ENCODE measurements at regions not wholly inside any gene's neighbourhood (a gene's known extent, or its start where the extent isn't known, plus 50 kb on each side); places are given as distances from the start of the nearest gene placed in this dataset.
"Not testable (repeated sequence)": the region's sequence is repeated elsewhere in the genome, so short reads cannot be mapped to it uniquely, and the experiment has no call there.

DNA sequence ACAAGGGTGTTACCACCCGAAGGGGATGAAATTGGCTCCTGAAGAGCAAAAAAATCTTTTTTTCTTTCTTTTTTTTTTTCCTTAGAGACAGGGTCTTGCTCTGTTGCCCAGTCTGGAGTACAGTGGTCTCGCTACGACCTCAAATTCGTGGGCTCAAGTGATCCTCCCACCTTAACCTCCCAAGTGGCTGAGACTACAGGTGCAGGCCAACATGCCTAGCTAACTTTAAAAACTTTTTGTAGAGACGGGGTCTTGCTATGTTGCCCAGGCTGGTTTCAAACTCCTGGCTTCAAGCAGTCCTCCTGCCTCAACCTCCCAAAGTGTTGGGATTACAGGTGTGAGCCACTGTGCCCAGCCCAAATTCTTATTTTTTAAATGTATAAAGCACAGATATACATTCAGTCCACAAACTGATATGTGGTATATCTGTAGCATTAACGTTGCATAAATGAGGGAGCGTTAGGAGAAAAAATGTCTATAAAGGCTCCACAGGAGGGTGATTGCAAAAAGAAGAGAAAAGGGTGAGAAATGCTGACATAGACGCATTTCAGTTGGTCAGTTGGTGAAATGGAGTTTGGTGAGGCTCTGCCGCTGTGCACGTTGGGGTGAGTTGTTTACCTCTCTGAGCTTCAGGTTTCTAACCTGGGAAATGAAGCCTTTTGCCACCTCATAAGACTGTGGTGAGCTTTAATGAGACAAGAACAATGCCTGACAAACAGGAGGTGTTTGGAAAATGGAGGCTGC, 100.7 kb upstream of the PODXL start:
- no peak for DNase-seq

DNA sequence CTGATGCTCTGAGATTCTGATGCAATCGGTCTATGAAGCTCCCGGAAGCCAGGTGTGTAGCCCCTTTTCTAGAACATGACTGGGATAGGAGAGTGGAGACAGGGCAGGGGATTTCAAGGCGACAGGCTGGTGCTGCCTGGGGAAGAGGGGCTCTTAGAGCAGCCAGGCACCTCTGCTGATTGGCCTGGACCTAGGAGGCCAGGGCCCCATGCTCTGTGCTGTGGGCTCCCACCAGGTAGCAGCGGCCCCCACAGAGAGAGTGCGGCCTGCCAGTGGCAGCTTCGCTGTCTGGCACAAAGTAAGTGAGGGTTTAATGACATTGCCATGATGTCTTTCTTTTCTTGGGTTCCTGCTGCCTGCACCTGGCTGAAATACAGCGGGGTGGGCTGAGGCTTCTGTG, 99.4 kb upstream of the PODXL start:
- no peak for DNase-seq

DNA sequence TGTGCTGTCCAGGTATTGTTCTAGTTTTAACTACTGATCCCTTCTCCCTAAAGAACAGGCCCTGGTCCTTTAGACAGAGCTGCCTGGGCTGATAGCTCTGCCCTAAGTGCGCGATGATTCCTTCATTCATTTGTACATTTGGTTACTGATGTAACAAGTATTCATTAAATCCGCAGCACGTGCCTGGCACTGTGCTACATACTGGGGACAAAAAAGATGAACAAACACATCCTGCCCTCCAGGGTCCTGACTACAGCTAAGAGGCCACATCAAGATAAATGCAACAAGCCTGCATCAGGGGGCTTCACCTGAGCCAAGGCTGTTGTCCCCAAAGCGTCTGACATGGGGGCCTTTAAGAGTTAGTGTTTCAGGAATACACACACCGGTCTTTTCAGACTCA, 99.0 kb upstream of the PODXL start:
- DNase-seq = no peak

DNA sequence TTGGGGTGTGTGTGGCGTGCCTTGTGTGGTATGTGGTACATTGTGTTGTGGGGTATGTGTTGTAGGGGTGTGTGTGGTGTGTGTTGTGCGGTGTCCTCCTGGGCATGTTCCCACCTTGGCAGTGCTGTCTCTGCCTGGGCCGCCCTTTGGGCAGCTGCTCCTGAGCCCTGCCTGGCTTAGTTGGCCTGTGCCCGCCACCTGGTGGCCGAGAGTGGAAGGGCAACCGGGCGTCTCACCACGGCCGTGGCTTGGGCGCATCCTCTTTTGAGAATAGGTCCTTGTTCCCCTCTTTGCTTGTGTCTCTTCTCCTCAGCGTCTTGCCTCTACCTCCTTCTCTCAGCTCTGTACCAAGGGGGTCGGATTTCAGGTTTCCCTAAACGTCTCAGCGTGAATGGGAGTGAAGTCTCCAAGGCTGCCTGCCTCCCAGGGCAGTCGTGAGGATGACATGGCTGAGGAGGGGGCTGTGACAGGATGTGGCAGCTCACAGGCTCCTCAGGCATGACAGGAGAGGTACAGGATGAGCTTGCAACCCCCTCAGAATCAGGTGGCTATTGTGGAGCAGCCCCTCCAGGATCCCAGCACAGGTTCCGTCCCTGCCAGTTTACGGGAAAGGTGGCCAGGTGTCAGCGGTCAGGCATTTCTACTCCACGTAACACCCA, 98.4 kb upstream of the PODXL start:
- DNase-seq = peak; percentile 94

DNA sequence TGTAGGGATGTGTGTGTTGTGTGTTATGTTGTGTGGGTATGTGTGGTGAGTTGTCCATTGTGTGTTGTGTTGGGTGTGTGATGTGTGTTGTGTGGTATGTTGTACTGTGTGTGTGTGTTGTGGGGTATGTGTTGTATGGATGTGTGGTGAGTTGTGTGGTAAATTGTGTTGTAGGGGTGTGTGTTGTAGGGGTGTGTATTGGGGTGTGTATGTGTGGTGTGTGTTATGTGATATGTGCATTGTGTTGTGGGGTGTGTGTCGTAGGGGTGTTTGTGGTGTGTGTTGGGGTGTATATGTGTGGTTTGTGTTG, 97.8 kb upstream of the PODXL start:
- DNase-seq = no peak

DNA sequence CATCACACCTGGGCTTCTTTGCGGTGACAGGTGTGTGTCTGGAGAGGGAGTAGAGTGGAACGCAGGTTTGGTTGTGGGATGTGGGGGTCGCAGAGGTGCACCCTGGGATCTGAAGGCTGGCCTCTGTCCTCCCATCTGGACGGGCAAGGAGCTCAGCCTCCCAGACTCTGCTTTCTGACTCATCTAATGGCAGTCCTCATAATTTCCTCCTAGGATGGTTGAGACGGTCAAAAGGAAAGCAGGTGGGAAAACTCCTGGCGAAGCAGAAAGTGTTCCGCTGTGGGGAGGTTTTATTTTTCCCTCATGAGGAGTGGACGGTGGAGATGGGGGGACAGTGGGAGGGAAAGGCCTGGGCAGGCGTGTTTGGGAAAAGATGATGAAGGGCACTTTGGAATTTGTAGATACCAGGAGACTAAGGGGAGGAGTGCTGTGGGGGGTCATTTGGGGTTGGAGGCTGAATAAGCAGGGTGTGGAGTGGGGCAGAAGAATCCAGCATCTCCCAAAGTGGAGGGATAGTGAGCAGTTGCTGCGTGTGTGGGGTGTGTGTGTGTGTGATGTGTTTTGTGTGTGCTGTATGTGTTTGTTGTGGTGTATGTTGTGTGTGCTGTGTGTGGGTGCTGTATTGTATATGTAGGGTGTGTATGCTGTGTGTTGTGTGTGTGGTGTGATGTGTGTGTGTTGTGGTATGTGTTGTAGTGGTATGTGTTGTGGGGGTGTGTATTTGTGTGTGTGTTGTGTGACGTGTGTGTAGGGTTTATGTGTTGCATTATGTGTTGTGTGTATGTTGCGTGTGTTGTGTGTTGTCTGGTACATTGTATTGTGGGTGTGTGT, 97.2 kb upstream of the PODXL start:
- peak; percentile 90 for DNase-seq

DNA sequence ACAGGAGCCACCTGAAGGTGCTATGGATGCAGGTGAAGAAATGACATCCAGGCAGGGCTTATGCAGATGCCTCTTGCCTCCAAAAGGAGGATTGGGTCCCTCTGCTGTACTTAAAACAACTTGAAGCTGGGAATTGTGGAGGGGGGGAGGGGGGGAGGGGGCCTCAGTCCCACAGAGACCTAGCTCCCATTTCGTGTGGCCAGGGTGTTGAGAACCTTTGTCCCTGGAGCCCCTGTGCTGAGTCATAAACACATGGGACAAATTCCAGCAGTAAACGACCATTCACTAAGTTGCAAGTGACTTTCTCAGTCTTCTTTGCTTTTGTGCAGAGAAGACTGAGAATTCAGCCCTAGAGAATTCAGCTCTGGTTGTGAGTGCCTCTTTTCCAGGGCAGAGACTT, 96.5 kb upstream of the PODXL start:
- peak; percentile 87 for DNase-seq

DNA sequence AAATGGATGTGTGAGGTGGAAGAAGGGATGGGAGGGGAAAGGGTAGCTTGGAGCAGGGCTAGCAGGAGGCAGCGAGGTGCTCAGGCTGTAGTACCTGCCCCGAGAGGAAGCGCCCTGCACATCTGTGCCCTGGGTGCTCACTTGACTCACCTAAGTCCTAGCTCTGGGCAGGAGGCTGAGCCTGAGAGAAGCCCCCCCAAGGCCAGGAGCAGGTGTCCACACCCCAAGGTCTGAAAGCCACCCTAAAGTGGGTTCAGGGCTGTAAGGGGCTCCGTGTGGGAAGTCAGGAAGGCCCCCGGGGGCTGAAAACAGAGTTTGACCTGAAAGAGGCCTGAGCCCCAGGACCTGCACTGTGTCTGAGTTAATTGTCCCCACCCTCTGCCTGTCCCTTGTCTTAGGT, 95.8 kb upstream of the PODXL start:
- DNase-seq = peak; percentile 59

DNA sequence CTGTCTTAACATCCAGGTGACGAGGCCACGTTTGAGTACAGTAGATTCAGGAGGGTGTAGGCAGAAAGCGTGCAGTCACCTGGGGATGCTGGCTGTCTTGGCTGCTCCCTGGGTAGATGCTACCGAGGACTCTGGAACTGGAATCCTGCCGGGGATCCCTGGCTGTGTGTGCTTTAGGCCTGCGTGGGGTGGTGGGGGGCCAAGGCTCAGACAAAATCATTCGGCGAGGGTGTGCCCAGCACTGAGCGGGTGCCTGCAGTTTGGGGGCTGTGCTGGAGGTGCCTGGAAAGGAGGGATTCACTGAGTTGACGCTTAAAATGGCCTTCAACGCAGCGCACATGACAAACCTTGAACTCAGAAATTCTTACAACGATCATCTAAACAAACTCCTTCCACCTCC, 93.5 kb upstream of the PODXL start:
- peak; percentile 46 for DNase-seq

DNA sequence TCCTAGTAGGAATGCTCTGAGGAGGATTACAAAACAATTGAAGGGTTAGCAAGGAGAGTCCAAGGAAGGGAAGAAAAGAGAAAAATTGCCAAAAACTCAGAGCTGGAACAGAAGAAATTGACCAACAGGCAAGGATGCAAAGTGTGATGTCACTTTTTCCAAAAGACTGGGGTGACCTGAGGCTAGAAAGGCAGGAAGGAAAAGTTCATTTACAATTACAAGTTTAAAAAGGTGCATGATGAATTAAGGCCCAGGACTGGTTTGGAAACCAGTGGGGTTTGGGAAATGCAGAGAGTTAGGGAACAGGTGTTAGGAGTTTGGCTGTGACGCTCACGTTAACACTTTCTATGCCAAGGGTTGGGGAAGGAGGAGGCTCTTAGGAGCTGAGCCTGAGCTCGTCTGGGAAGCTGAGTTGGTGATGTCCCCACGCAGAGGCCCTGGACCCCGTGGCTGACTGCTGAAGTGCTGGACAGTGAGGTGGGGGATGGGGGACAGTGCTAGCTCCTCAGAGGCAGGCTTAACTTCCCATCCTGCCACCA, 92.6 kb upstream of the PODXL start:
- DNase-seq = peak; percentile 87

DNA sequence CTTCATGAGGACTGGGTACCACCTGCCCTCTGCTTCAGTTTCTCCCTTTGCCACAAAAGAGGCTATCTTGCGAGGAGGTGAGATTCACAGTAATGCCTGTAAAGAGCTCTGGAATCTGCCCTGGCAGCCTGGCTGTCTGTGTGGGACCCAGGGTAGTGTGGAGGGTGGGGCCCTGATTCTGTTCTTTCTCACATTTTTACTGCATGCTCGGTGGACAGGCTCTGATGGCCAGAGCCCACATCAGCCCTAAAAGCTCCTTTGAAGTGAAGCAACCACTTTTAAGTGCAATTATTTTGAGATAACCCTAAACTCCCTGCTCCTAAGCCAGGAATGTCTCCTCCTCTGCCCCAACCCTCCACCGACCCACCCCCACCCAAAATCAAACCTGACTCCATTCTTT, 92.1 kb upstream of the PODXL start:
- peak; percentile 99 for DNase-seq

DNA sequence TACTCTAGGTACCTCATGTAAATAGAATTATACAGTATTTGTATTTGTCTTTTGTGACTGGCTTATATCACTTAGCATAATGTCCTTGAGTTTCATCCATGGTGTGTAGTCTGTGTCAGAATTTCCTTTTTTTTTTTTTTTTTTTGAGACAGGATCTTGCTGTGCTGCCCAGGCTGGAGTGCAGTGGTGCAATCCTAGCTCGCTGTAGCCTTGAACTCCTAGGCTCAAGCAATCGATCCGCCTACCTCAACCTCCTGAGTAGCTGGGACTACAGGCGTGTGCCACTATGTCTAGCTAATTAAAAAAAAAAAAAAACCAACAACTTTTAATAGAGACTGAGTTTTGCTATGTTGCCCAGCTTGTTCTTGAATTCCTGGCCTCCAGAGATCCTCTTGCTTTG, 89.8 kb upstream of the PODXL start:
- no peak for DNase-seq

DNA sequence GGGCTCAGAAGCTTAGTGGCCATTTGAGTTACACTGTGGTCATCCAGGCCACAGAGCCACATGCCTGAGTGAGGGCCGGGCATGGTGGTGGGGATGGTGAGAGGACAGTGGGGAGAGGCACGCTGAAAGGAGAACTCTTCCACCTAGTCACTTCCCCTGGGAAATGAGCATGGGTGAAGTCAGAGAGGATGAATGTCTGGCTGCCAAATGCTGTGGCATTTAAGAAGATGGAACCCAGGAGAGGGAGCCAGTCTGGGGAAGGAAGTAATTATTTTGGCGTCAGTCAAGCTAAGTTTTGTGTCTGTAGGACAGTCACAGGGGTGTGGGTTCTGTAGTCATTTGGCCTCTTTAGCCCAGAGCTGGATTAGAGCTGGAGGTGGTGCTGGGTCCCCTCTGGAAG, 86.0 kb upstream of the PODXL start:
- peak; percentile 61 for DNase-seq

DNA sequence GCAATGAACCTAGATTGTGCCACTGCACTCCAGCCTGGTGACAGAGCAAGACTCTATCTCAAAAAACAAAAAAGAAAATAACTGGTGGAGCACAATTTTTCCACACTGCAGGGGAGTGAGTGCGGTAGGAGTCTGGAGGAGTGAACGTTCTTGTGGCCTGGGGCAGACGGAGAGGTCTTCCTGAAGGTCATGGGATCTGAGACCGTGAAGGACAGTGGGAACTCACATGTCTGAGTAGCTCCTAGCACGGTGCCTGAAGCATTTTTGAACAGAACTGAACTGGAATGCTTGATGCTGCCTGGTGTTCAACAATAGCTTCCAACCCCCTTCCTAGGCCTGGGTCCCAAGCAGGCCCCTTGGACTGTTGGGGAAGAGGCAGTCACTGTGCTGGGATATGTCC, 84.3 kb upstream of the PODXL start:
- peak; percentile 74 for DNase-seq

DNA sequence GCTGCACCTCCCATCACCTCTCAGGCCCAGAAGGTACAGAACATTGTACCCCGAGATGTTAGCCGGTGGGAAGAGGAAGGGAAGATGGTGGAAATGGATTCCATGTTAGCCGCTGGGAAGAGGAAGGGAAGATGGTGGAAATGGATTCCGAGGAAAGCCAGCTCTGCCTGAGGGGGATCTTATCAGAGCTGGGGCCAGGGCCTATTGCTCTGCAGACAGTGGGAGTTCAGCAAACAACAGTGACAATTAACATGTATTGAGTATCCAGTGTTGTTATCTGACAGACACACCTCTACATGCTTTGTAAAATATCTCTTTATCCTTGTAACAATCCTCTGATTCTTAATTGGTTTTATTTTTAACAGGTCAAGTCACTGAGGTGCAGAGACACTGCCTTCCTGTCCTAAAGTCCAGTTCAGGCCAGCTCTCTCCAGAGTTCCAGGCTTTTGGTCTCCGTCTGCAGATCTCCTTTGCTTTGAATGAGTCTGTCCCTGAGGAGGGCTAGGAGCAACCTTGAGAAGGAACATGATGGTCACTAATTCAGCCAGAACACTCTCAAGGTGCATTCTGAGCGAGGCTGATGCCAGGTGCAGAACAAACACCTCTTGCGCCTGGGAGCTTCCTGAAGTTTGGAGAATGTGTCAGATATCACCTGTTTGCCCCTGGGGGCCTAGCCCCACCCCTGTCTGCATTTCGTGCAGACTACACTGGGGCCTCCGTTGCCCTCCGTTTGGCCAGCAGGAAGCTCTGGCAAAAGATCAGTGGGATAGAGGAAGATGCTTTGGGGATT, 82.4 kb upstream of the PODXL start:
- DNase-seq = peak; percentile 85

DNA sequence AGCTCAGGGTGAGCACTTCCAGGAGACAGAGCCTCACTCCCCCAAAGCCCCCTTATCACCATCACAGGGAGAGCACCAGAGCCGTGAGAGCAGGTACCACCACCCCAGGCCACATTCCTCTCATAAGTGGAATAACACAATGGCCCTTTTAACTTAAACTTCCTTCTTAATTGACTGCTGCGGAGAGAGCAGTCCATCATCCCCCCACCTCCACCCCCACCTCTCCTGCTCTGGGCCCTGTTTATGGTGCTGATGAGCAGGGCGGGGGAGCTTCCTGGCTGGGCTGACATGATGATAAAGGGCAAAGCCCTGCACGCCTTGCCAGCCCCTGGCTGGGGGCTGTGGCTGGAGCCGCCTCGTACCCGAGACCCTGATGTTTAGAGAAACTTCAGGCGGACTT, 81.4 kb upstream of the PODXL start:
- peak; percentile 98 for DNase-seq

DNA sequence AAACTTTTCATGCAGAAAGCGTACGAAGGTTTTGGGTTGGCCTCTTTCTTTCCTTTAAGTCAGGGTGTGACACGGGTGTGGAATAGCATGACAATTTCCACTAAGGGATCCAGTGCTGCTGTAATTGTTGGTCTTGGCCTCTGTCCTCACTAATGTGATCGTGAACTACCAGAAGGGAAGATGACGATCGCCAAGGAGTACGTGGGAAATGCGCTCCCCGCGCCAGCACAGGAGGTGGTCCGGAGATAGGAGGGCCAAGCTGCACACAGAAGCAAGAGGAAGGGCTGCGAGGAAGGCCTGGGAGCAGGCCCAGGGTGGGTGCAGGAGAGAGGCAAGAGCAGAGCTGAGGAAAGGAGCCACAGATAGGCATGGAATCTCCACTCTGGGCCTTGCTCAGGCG, 79.7 kb upstream of the PODXL start:
- DNase-seq = no peak

DNA sequence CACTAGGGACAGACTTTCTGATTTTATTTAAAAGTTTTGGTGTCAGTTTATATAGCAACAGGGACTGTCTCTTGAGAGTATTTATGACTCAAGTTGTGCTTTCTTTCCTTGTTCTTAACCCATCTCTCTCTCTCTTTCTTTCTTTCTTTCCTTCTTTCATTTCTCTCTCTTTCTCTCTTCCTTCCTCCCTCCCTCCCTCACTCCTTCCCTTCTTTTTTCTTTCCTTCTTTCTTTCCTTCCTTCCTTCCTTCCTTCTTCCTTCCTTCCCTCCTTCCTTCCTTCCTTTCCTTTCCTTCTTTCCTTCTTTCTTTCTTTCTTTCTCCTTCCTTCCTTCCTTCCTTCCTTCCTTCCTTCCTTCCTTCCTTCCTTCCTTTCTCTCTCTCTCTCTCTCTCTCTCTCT, 77.8 kb upstream of the PODXL start:
- DNase-seq = not testable (repeated sequence)

DNA sequence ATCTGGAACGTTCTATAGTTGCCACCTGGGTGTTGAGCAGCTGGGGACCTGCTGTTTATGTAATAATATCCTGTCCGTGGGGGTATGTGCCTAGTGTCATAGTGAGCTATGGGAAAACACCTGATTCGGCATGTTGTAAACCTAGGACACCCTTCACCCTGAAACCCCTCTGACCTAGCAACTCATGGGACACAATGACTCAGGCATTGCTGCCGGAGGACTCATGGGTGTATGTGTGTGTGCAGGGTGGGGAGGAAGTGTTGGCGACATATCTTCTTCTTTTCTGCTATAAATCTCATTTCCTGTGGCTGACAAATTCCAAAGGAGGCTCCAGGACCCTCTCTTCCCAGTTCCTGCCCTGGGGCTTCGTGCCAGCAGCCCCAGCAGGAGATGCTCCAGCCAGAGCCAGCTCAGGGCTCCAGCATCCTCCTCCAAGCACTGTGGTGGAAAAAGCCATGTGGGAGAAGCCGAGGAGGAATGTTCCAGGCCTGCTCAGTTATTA, 77.0 kb upstream of the PODXL start:
- peak; percentile 85 for DNase-seq

DNA sequence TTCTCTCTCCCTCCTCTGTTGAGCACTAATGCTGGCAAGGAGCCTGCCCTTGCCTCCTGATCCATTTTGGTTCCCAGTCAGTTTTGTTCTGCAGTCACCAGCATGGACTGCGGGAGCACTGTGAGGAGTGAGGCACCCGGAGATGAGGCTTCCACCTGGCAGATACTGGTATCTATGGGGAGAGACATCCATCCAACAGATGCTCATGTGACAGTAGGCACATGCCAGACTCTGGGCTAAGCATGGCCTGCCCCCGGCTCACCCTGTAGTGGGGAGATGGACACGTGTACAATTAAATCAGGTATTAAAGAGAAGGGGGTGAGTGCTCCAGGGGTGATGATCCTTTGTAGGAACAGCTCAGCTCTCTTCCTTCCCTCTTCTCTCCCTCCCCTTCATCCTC, 74.0 kb upstream of the PODXL start:
- no peak for DNase-seq

DNA sequence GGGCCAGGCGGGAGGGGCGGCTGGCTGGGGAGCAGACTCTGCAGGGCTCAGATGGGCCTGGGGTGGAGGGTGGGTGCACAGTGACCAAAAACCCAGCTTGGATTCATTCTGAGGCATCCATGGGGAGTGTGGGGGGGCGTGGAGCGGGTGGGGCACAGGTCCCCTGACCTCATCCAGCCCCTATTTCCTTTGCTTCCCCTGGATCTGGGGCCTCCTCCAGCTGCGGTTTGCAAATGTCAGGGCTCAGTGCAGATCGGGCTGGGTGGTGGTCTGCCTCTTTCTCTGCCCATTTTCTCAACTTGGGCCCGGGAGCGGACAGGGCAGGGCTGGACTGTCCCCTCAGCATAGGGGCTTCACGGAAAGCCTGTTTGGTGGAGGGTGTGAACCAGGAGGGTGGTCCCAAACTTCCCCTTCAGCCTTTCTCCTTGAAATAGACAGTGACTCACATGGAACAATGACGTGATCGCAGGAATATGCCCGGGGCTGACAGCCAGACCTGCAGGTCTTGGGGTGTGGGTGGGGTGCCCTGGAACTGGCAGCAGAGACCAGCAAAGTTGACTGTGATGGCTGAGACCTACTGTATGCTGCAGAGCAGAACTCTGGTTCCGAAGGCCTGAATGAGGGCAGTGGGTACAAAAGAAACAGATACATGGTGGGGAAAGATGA, 72.9 kb upstream of the PODXL start:
- DNase-seq = peak; percentile 72

DNA sequence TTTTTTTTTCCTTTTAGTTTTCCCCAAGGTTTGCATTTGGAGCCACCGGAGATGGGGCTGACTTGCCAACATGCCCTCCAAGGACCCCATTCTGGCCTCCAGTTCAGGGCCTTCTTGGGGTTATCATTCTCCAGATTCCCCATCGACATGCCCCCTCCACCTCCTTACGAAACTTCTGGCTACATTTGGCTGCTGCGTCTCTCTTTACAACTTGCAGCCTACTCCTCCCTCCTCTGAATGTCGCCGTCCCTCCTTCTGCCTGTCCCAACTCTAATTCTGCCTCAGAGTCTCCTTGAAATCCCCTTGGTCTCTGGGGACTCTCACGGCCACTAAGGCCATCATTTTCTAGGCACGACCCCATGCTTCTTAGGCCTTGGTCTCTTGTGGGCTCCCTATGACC, 72.2 kb upstream of the PODXL start:
- no peak for DNase-seq

Data from islet precursor cell (in vitro differentiated cells).